ENCODE measurements at regions not wholly inside any gene's neighbourhood (a gene's known extent, or its start where the extent isn't known, plus 50 kb on each side); places are given as distances from the start of the nearest gene placed in this dataset.

GRCh38 chr4:10897076-10897475 is 212.5 kb upstream of the CLNK start:
- no peak for DNase-seq (ENCODE audit: low read depth in 1 of 2, low spot score in 1 of 2)
- no peak for TF ChIP-seq REST (IDR thresholded peaks at IDR 0.05; ENCODE audit: insufficient replicate concordance, low read depth)
- TF ChIP-seq SPI1 (IDR thresholded peaks at IDR 0.05; ENCODE audit: borderline replicate concordance, low read depth), result no peak
- TF ChIP-seq CTCF (IDR thresholded peaks at IDR 0.05; ENCODE audit: insufficient read depth, low read length), result no peak
- no peak for TF ChIP-seq GABPA (IDR thresholded peaks at IDR 0.05; ENCODE audit: low read depth)
- TF ChIP-seq POLR2AphosphoS5 (IDR thresholded peaks at IDR 0.05; ENCODE audit: low read depth), result no peak
- no peak overlapping the region for H3K27ac ChIP-seq (replicated peaks)

GRCh38 chr4:10893395-10893794 is 208.8 kb upstream of the CLNK start:
- no peak overlapping the region for H3K27ac ChIP-seq (replicated peaks)
- no peak overlapping the region for H3K4me3 ChIP-seq (replicated peaks; ENCODE audit: insufficient read depth, low read length)
- TF ChIP-seq CTCF (IDR thresholded peaks at IDR 0.05; ENCODE audit: insufficient read depth, low read length), result peak; percentile 26
- no peak for TF ChIP-seq GABPA (IDR thresholded peaks at IDR 0.05; ENCODE audit: low read depth)
- no peak for TF ChIP-seq SPI1 (IDR thresholded peaks at IDR 0.05; ENCODE audit: borderline replicate concordance, low read depth)
- DNase-seq (ENCODE audit: low read depth in 1 of 2, low spot score in 1 of 2), result no peak
- peaks cover 2% of the 10 kb centered on the region for H3K27me3 ChIP-seq (ENCODE audit: insufficient read depth, poor library complexity, severe bottlenecking)

More at GRCh38 chr4:10897076-10897475, 212.5 kb upstream of the CLNK start:
- peaks cover 2% of the 10 kb centered on the region for H3K27me3 ChIP-seq (ENCODE audit: insufficient read depth, poor library complexity, severe bottlenecking)
- H3K4me3 ChIP-seq (replicated peaks; ENCODE audit: insufficient read depth, low read length), result no peak overlapping the region

- no peak for DNase-seq (ENCODE audit: low read depth in 1 of 2, low spot score in 1 of 2)
- H3K4me3 ChIP-seq (replicated peaks; ENCODE audit: insufficient read depth, low read length), result no peak overlapping the region
- TF ChIP-seq GABPA (IDR thresholded peaks at IDR 0.05; ENCODE audit: low read depth) (no peak), SPI1 (IDR thresholded peaks at IDR 0.05; ENCODE audit: borderline replicate concordance, low read depth) (no peak), POLR2AphosphoS5 (IDR thresholded peaks at IDR 0.05; ENCODE audit: low read depth) (no peak), REST (IDR thresholded peaks at IDR 0.05; ENCODE audit: insufficient replicate concordance, low read depth) (no peak), CTCF (IDR thresholded peaks at IDR 0.05; ENCODE audit: insufficient read depth, low read length) (no peak)
- H3K27me3 ChIP-seq (ENCODE audit: insufficient read depth, poor library complexity, severe bottlenecking), result peaks cover 2% of the 10 kb centered on the region
- H3K27ac ChIP-seq (replicated peaks), result no peak overlapping the region
These were observed 207.3 kb upstream of the CLNK start for GRCh38 chr4:10891866-10892265.

- TF ChIP-seq REST (IDR thresholded peaks at IDR 0.05; ENCODE audit: insufficient replicate concordance, low read depth) (no peak), GABPA (IDR thresholded peaks at IDR 0.05; ENCODE audit: low read depth) (no peak), CTCF (IDR thresholded peaks at IDR 0.05; ENCODE audit: insufficient read depth, low read length) (no peak), SPI1 (IDR thresholded peaks at IDR 0.05; ENCODE audit: borderline replicate concordance, low read depth) (no peak), POLR2AphosphoS5 (IDR thresholded peaks at IDR 0.05; ENCODE audit: low read depth) (no peak)
- no peak overlapping the region for H3K4me3 ChIP-seq (replicated peaks; ENCODE audit: insufficient read depth, low read length)
- no peak for DNase-seq (ENCODE audit: low read depth in 1 of 2, low spot score in 1 of 2)
- peaks cover 2% of the 10 kb centered on the region for H3K27me3 ChIP-seq (ENCODE audit: insufficient read depth, poor library complexity, severe bottlenecking)
- H3K27ac ChIP-seq (replicated peaks), result no peak overlapping the region
These were observed 205.3 kb upstream of the CLNK start for GRCh38 chr4:10889819-10890218.
